GM19468 (cell line): ENCODE measurements at regions not wholly inside any gene's neighbourhood (a gene's known extent, or its start where the extent isn't known, plus 50 kb on each side); places are given as distances from the start of the nearest gene placed in this dataset.
"Not testable (repeated sequence)": the region's sequence is repeated elsewhere in the genome, so short reads cannot be mapped to it uniquely, and the experiment has no call there.

Experiments
- ATAC-seq: cut with Tn5 transposase; IDR thresholded peaks from one replicate; pipeline ENCODE4 v1.9.1; 2021; ENCODE audit warnings: mild to moderate bottlenecking, moderate library complexity, moderate number of reproducible peaks; ENCODE audit not compliant: unreplicated experiment; ENCODE audit errors: extremely low read depth

- no peak for ATAC-seq
These were observed 128.9 kb downstream of the TMEM200A start for GRCh38 chr6:130494729-130495128.

- no peak for ATAC-seq
These were observed 134.9 kb downstream of the TMEM200A start for GRCh38 chr6:130500693-130501092.

- no peak for ATAC-seq
These were observed 137.3 kb downstream of the TMEM200A start for GRCh38 chr6:130503146-130503545.

GRCh38 chr6:130505808-130506598, 140.2 kb downstream of the TMEM200A start:
- ATAC-seq, result no peak

- ATAC-seq, result not testable (repeated sequence)
These were observed 141.3 kb downstream of the TMEM200A start for GRCh38 chr6:130507005-130507665.

- ATAC-seq, result no peak
These were observed 141.8 kb downstream of the TMEM200A start for GRCh38 chr6:130507666-130508028.

GRCh38 chr6:130513770-130514169, 148.0 kb downstream of the TMEM200A start:
- ATAC-seq, result peak; percentile 43

- ATAC-seq, result no peak
These were observed 148.9 kb downstream of the TMEM200A start for GRCh38 chr6:130514712-130515111.

- ATAC-seq, result no peak
These were observed 149.5 kb downstream of the TMEM200A start for GRCh38 chr6:130515306-130515705.

GRCh38 chr6:130516604-130517003, 150.8 kb downstream of the TMEM200A start:
- no peak for ATAC-seq

GRCh38 chr6:130517444-130517931, 151.7 kb downstream of the TMEM200A start:
- peak; percentile 87 for ATAC-seq

GRCh38 chr6:130518588-130518987, 152.8 kb downstream of the TMEM200A start:
- ATAC-seq, result no peak

GRCh38 chr6:130520221-130520620, 154.4 kb downstream of the TMEM200A start:
- no peak for ATAC-seq

GRCh38 chr6:130520801-130521200, 155.0 kb downstream of the TMEM200A start:
- ATAC-seq, result no peak

- no peak for ATAC-seq
These were observed 158.7 kb downstream of the TMEM200A start for GRCh38 chr6:130524552-130524951.

- no peak for ATAC-seq
These were observed 159.6 kb downstream of the TMEM200A start for GRCh38 chr6:130525408-130525807.

- ATAC-seq, result no peak
These were observed 160.6 kb downstream of the TMEM200A start for GRCh38 chr6:130526466-130526865.

GRCh38 chr6:130527173-130527572, 161.4 kb downstream of the TMEM200A start:
- ATAC-seq, result no peak

GRCh38 chr6:130529569-130530149, 163.8 kb downstream of the TMEM200A start:
- ATAC-seq, result no peak

GRCh38 chr6:130534627-130535026, 168.8 kb downstream of the TMEM200A start:
- no peak for ATAC-seq

- ATAC-seq, result no peak
These were observed 169.4 kb downstream of the TMEM200A start for GRCh38 chr6:130535242-130535641.
